Breast epithelium (tissue), 3 donors: ENCODE measurements at regions not wholly inside any gene's neighbourhood (a gene's known extent, or its start where the extent isn't known, plus 50 kb on each side); places are given as distances from the start of the nearest gene placed in this dataset.
"Not testable (repeated sequence)": the region's sequence is repeated elsewhere in the genome, so short reads cannot be mapped to it uniquely, and the experiment has no call there.

Experiments used
- POLR2A ChIP-seq: fragments of 450-650 bp; IDR thresholded peaks from one replicate; pipeline ENCODE4 v1.6.1; 2016; ENCODE audit warnings: antibody characterized with exemption, mild to moderate bottlenecking, moderate library complexity
- TF ChIP-seq, protein P1 (sequence below), 3 donors: fragments of 450-650 bp; IDR thresholded peaks; one replicate each; pipeline ENCODE4 v1.5.1; 2016 to 2017; ENCODE audit warnings: antibody characterized with exemption in 3 of 3, mild to moderate bottlenecking in 3 of 3, moderate library complexity in 3 of 3

DNA sequence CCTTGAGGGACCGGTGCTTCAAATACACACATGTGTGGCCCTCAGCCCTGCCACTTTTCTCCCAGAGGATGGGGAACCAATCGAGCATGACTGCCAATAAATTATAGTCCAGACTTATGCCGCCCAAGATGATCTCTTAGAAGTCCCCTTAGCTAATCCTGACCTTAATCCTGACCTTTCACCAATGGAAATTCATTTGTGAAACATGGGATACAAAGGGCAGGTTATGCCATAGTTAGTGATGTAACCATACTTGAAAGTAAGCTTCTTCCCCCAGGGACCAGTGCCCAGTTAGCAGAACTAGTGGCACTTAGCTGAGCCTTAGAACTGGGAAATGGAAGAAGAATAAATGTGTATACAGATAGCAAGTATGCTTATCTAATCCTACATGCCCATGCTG lies 190.6 kb downstream of the FBXO4 start:
- TF ChIP-seq, protein P1, sequence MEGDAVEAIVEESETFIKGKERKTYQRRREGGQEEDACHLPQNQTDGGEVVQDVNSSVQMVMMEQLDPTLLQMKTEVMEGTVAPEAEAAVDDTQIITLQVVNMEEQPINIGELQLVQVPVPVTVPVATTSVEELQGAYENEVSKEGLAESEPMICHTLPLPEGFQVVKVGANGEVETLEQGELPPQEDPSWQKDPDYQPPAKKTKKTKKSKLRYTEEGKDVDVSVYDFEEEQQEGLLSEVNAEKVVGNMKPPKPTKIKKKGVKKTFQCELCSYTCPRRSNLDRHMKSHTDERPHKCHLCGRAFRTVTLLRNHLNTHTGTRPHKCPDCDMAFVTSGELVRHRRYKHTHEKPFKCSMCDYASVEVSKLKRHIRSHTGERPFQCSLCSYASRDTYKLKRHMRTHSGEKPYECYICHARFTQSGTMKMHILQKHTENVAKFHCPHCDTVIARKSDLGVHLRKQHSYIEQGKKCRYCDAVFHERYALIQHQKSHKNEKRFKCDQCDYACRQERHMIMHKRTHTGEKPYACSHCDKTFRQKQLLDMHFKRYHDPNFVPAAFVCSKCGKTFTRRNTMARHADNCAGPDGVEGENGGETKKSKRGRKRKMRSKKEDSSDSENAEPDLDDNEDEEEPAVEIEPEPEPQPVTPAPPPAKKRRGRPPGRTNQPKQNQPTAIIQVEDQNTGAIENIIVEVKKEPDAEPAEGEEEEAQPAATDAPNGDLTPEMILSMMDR (IDR thresholded peaks at IDR 0.05): not testable (repeated sequence)
- TF ChIP-seq POLR2A: not testable (repeated sequence)
